ENCODE measurements at regions not wholly inside any gene's neighbourhood (a gene's known extent, or its start where the extent isn't known, plus 50 kb on each side); places are given as distances from the start of the nearest gene placed in this dataset.

DNA sequence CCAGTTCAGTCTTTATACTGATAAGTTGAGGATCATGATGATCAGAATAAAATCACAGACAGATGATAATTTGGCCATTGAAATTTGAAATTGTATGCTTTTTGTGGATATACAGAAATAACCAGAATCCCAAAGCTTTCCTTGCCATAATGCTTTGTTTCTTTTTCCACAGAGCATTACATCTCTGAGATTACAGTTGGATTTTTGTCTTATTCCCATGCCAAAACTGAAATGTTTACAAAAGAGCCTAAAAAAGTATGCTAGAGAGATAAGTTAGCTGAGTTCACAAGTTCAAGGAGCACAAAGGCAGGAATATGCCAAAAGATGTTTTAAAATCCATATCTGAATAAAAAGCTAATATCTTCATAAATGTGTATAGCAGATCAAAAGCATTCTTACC, 321.3 kb downstream of the PID1 start:
- TF ChIP-seq, protein P1, sequence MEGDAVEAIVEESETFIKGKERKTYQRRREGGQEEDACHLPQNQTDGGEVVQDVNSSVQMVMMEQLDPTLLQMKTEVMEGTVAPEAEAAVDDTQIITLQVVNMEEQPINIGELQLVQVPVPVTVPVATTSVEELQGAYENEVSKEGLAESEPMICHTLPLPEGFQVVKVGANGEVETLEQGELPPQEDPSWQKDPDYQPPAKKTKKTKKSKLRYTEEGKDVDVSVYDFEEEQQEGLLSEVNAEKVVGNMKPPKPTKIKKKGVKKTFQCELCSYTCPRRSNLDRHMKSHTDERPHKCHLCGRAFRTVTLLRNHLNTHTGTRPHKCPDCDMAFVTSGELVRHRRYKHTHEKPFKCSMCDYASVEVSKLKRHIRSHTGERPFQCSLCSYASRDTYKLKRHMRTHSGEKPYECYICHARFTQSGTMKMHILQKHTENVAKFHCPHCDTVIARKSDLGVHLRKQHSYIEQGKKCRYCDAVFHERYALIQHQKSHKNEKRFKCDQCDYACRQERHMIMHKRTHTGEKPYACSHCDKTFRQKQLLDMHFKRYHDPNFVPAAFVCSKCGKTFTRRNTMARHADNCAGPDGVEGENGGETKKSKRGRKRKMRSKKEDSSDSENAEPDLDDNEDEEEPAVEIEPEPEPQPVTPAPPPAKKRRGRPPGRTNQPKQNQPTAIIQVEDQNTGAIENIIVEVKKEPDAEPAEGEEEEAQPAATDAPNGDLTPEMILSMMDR (IDR thresholded peaks at IDR 0.05), result no peak
- TF ChIP-seq POLR2A (IDR thresholded peaks at IDR 0.05), result no peak

Measured in right lobe of liver (tissue), 4 donors.